ENCODE measurements at regions not wholly inside any gene's neighbourhood (a gene's known extent, or its start where the extent isn't known, plus 50 kb on each side); places are given as distances from the start of the nearest gene placed in this dataset.

DNA sequence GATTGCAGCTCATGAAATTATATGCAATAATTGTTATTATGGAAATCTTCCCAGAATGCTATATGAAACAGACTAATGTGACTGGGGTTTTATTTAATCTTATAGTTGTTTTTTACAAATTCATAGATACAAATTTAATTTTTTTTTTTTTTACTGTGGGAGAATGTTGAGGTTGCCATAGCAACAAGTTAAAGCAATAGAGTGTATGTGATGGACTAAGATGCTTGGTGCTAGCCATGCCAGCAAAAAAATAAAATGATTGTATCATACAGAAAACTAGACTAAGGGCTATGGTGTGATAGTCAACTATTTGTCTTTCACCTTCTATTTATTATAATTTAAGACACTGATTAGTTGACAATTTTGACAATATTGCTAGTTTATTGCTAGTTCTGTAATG lies 163.2 kb upstream of the BLID start:
- DNase-seq: no peak
- Histone ChIP-seq H3K4me3 (no peak overlapping the region), H3K27me3 (replicated peaks in 1 of 7) (peaks cover 0 to 14% (median 0%) of the 10 kb centered on the region in 7 donors), H3K27ac (no peak overlapping the region), H3K36me3 (no peaks in the 10 kb centered on the region), H3K9me3 (no peaks in the 10 kb centered on the region), H3K4me1 (peaks cover 0 to 3% (median 0%) of the 10 kb centered on the region in 6 donors)
- TF ChIP-seq, protein P1, sequence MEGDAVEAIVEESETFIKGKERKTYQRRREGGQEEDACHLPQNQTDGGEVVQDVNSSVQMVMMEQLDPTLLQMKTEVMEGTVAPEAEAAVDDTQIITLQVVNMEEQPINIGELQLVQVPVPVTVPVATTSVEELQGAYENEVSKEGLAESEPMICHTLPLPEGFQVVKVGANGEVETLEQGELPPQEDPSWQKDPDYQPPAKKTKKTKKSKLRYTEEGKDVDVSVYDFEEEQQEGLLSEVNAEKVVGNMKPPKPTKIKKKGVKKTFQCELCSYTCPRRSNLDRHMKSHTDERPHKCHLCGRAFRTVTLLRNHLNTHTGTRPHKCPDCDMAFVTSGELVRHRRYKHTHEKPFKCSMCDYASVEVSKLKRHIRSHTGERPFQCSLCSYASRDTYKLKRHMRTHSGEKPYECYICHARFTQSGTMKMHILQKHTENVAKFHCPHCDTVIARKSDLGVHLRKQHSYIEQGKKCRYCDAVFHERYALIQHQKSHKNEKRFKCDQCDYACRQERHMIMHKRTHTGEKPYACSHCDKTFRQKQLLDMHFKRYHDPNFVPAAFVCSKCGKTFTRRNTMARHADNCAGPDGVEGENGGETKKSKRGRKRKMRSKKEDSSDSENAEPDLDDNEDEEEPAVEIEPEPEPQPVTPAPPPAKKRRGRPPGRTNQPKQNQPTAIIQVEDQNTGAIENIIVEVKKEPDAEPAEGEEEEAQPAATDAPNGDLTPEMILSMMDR (IDR thresholded peaks at IDR 0.05 in 8 of 11, conservative IDR thresholded peaks at IDR 0.05 in 3 of 11): no peak
- TF ChIP-seq POLR2AphosphoS5 (IDR thresholded peaks at IDR 0.05) (no peak), POLR2A (IDR thresholded peaks at IDR 0.05) (no peak)
- intact Hi-C loops (cut with DNase I; ENCODE audit: low total_unique reads): no loop called here

GRCh38 chr11:122277493-122277892 lies 161.5 kb upstream of the BLID start:
- Histone ChIP-seq H3K27ac (no peak overlapping the region), H3K36me3 (no peaks in the 10 kb centered on the region), H3K27me3 (replicated peaks in 1 of 7) (peaks cover 0 to 17% (median 0%) of the 10 kb centered on the region in 7 donors), H3K9me3 (no peaks in the 10 kb centered on the region), H3K4me3 (no peak overlapping the region), H3K4me1 (peaks cover 0 to 12% (median 0%) of the 10 kb centered on the region in 6 donors)
- intact Hi-C loops (cut with DNase I; ENCODE audit: low total_unique reads): no loop called here
- 76 to 90% (median 85%) methylated on average over 4 of the region's 4 CpGs for WGBS, 5 donors
- no peak for DNase-seq
- no peak for TF ChIP-seq POLR2AphosphoS5 (IDR thresholded peaks at IDR 0.05)
- TF ChIP-seq POLR2A (IDR thresholded peaks at IDR 0.05): no peak
- TF ChIP-seq, protein P1 (IDR thresholded peaks at IDR 0.05 in 8 of 11, conservative IDR thresholded peaks at IDR 0.05 in 3 of 11): no peak

DNA sequence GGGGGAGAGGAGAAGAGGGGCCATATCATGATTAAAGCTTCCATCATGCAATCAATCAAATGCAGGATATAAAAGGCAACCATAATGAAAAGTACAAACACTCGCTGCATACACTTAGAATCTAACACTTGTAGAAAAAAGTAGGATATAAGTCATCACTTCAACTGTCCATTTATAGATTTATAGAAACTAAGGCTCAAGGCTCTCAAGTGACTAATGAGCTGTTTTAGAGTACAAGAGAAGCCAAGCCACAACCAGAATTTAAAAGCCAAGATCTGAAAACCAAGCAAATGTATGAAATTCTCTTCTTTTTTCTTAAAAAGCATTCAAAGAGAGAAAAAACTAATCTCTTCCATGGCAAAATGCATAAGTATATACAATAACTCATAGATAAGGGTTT lies 160.2 kb upstream of the BLID start:
- no peak for DNase-seq
- WGBS, 5 donors: 85 to 94% (median 93%) methylated on average over 1 of the region's 1 CpG
- Histone ChIP-seq H3K4me3 (no peak overlapping the region), H3K27ac (no peak overlapping the region), H3K9me3 (no peaks in the 10 kb centered on the region), H3K36me3 (no peaks in the 10 kb centered on the region), H3K27me3 (replicated peaks in 1 of 7) (peaks cover 0 to 13% (median 0%) of the 10 kb centered on the region in 7 donors), H3K4me1 (peaks cover 0 to 12% (median 0%) of the 10 kb centered on the region in 6 donors)
- TF ChIP-seq POLR2A (IDR thresholded peaks at IDR 0.05) (no peak), POLR2AphosphoS5 (IDR thresholded peaks at IDR 0.05) (no peak)
- TF ChIP-seq, protein P1 (IDR thresholded peaks at IDR 0.05 in 8 of 11, conservative IDR thresholded peaks at IDR 0.05 in 3 of 11): no peak
- intact Hi-C loops (cut with DNase I; ENCODE audit: low total_unique reads): no loop called here

- H3K27ac ChIP-seq: no peak overlapping the region
These were observed 159.5 kb upstream of the BLID start for GRCh38 chr11:122275508-122275907.

More at GRCh38 chr11:122275508-122275907, 159.5 kb upstream of the BLID start:
- Histone ChIP-seq H3K9me3 (no peaks in the 10 kb centered on the region), H3K36me3 (no peaks in the 10 kb centered on the region), H3K4me1 (peaks cover 0 to 12% (median 0%) of the 10 kb centered on the region in 6 donors), H3K27me3 (replicated peaks in 1 of 7) (peaks cover 0 to 6% (median 0%) of the 10 kb centered on the region in 7 donors), H3K4me3 (no peak overlapping the region)
- intact Hi-C loops (cut with DNase I; ENCODE audit: low total_unique reads): no loop called here
- no peak for DNase-seq
- WGBS, 5 donors: 62 to 88% (median 77%) methylated on average over 4 of the region's 4 CpGs
- TF ChIP-seq, protein P1 (IDR thresholded peaks at IDR 0.05 in 8 of 11, conservative IDR thresholded peaks at IDR 0.05 in 3 of 11): no peak
- TF ChIP-seq POLR2A (IDR thresholded peaks at IDR 0.05) (no peak), POLR2AphosphoS5 (IDR thresholded peaks at IDR 0.05) (no peak)
